ENCODE measurements at regions not wholly inside any gene's neighbourhood (a gene's known extent, or its start where the extent isn't known, plus 50 kb on each side); places are given as distances from the start of the nearest gene placed in this dataset.

GRCh38 chr13:108551674-108552073 lies 77.7 kb upstream of the MYO16 start:
- Mint-ChIP-seq H3K4me1 (ENCODE audit: low read depth) (no peaks in the 10 kb centered on the region), H3K4me3 (no peak overlapping the region), H3K27ac (no peak overlapping the region), H3K27me3 (no peaks in the 10 kb centered on the region), H3K9me3 (no peaks in the 10 kb centered on the region), H3K36me3 (ENCODE audit: low read depth) (no peaks in the 10 kb centered on the region)
- ChIA-PET POLR2A (no interaction called here), CTCF (no interaction called here)
- DNase-seq = no peak
- TF ChIP-seq CTCF (IDR thresholded peaks at IDR 0.05) = no peak
- ATAC-seq = no peak
- intact Hi-C loops (cut with micrococcal nuclease) = no loop called here

- TF ChIP-seq CTCF (IDR thresholded peaks at IDR 0.05) = no peak
- H3K4me3 Mint-ChIP-seq = no peak overlapping the region
- intact Hi-C loops (cut with micrococcal nuclease) = no loop called here
- H3K27me3 Mint-ChIP-seq = peaks cover 2% of the 10 kb centered on the region
- ChIA-PET CTCF (no interaction called here), POLR2A (no interaction called here)
- DNase-seq = no peak
- H3K9me3 Mint-ChIP-seq = peaks cover 2% of the 10 kb centered on the region
- no peak for ATAC-seq
- H3K27ac Mint-ChIP-seq = no peak overlapping the region
- H3K36me3 Mint-ChIP-seq (ENCODE audit: low read depth) = no peaks in the 10 kb centered on the region
- no peaks in the 10 kb centered on the region for H3K4me1 Mint-ChIP-seq (ENCODE audit: low read depth)
Measured at GRCh38 chr13:108558489-108558888, 70.9 kb upstream of the MYO16 start.

GRCh38 chr13:108560093-108560492 lies 69.3 kb upstream of the MYO16 start:
- POLR2A ChIA-PET = no interaction called here
- H3K36me3 Mint-ChIP-seq (ENCODE audit: low read depth) = no peaks in the 10 kb centered on the region
- H3K27me3 Mint-ChIP-seq = peaks cover 6% of the 10 kb centered on the region

DNA sequence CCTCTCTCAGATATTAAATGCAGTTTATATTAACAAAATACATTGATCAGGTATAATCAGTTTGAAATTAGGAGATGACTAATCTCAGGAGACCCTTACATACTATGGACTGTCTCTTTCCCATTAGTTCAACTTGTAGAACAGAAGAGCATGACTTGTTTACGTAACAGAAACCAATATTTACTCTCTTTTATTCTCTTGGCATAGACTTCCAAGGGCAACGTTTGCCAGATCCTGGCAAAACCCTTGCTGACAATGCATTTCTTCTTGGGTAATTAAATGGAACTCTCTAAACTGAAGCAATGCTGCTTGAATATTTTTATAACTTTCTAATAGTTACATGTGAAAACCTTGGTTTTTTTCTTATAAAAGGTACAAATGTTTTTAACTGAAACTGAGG lies 68.3 kb upstream of the MYO16 start:
- TF ChIP-seq CTCF (IDR thresholded peaks at IDR 0.05) = no peak
- intact Hi-C loops (cut with micrococcal nuclease) = no loop called here
- Mint-ChIP-seq H3K4me3 (no peak overlapping the region), H3K36me3 (ENCODE audit: low read depth) (no peaks in the 10 kb centered on the region), H3K4me1 (ENCODE audit: low read depth) (no peaks in the 10 kb centered on the region), H3K27ac (no peak overlapping the region), H3K27me3 (peaks cover 6% of the 10 kb centered on the region), H3K9me3 (peaks cover 2% of the 10 kb centered on the region)
- POLR2A ChIA-PET = no interaction called here
- CTCF ChIA-PET = no interaction called here
- ATAC-seq = no peak
- DNase-seq = no peak

More at GRCh38 chr13:108560093-108560492, 69.3 kb upstream of the MYO16 start:
- no peak for TF ChIP-seq CTCF (IDR thresholded peaks at IDR 0.05)
- Mint-ChIP-seq H3K4me3 (no peak overlapping the region), H3K9me3 (peaks cover 2% of the 10 kb centered on the region), H3K27ac (no peak overlapping the region), H3K4me1 (ENCODE audit: low read depth) (no peaks in the 10 kb centered on the region)
- CTCF ChIA-PET = no interaction called here
- no peak for ATAC-seq
- intact Hi-C loops (cut with micrococcal nuclease) = no loop called here
- no peak for DNase-seq

DNA sequence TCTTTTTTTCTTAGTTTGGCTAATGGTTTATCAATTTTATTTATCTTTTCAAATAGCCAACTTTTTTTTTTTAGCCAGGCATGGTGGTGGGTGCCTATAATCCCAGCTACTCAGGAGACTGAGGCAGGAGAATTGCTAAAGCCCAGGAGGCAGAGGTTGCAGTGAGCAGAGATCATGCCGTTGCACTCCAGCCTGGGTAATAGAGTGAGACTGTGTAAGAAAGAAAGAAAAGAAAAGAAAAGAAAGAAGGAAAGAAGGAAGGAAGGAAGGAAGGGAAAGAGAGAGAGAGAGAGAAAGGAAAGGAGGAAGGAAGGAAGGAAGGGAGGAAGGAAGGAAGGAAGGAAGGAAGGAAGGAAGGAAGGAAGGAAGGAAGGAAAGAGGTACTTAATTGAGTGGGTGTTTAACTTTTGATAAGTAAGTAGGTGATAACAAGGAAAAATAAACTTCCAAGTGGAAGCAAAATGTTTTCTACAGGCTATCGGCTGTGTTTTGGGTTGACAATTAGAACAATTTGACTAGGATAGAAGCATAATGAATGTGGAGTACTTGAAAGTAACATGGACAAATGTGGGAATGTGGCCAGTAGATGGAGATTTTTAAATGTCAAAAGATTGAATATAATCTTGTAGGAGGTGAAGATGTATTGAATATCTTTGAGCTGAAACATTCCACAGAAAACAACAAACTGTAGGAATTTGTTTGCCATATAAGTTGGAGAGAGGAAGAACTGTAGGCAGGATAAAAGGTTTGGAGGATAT lies 62.8 kb upstream of the MYO16 start:
- H3K27ac Mint-ChIP-seq = no peak overlapping the region
- intact Hi-C loops (cut with micrococcal nuclease) = no loop called here
- no peak overlapping the region for H3K4me3 Mint-ChIP-seq
- ChIA-PET POLR2A (no interaction called here), CTCF (no interaction called here)
- ATAC-seq = no peak
- peaks cover 3% of the 10 kb centered on the region for H3K27me3 Mint-ChIP-seq
- no peaks in the 10 kb centered on the region for H3K4me1 Mint-ChIP-seq (ENCODE audit: low read depth)
- H3K36me3 Mint-ChIP-seq (ENCODE audit: low read depth) = no peaks in the 10 kb centered on the region
- no peaks in the 10 kb centered on the region for H3K9me3 Mint-ChIP-seq
- no peak for TF ChIP-seq CTCF (IDR thresholded peaks at IDR 0.05)
- DNase-seq = no peak

Data from activated CD8-positive, alpha-beta T cell treated with anti-CD3 and anti-CD28 coated beads for 36 hours (primary cell).